H1 (cell line): ENCODE measurements at regions not wholly inside any gene's neighbourhood (a gene's known extent, or its start where the extent isn't known, plus 50 kb on each side); places are given as distances from the start of the nearest gene placed in this dataset.

ENCODE experiments used
- EGR1 ChIP-seq: IDR thresholded peaks from 2 replicates; pipeline ENCODE4 v1.6.1; 2011; ENCODE audit warnings: low read depth, low read length, borderline replicate concordance
- EP300 ChIP-seq, 2 experiments: IDR thresholded peaks; 1 replicate in 1 of 2; 2 replicates in 1 of 2; pipeline ENCODE4 v1.6.1; 2011 to 2012; ENCODE audit warnings: low read depth in 2 of 2, low read length in 2 of 2, mild to moderate bottlenecking in 2 of 2, borderline replicate concordance in 1 of 2, inconsistent platforms in 1 of 2, moderate library complexity in 1 of 2
- RFX5 ChIP-seq: IDR thresholded peaks from 2 replicates; pipeline ENCODE4 v1.6.1; 2011; ENCODE audit warnings: low read depth, low read length, improper control_type of control experiment, borderline replicate concordance
- SIN3A ChIP-seq, 2 experiments: IDR thresholded peaks in 1 of 2; conservative IDR thresholded peaks in 1 of 2; 2 replicates each; pipeline ENCODE4 v1.6.1; 2011 to 2012; ENCODE audit warnings: low read length in 2 of 2, improper control_type of control experiment in 1 of 2, low read depth in 1 of 2, mild to moderate bottlenecking in 1 of 2
- SP1 ChIP-seq: IDR thresholded peaks from 2 replicates; pipeline ENCODE4 v1.6.1; 2011; ENCODE audit warnings: low read depth, low read length
- USF2 ChIP-seq: IDR thresholded peaks from 2 replicates; pipeline ENCODE4 v1.6.1; 2011; ENCODE audit warnings: low read length, improper control_type of control experiment

DNA sequence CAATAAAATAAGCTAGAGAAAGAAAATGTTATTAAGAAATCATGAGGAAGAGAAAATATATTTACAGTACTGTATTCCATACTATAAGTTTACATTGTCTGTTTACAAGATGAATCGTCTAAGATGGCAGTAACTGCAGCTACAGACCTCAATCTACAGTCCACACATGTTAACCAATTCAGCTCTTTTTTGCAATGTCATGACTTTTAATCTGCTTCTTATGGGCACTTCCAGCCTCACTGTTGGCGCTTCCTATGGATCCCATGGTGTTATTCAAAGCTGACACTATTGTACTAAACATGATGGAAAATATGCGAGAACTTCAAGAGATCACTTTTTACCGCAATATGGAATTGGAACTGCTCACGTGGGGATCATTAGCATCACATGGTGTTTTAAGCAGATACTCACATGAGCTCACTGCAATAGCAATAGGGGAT is 451.5 kb upstream of the CITED2 start (continued):
- TF ChIP-seq USF2 (no peak), RFX5 (no peak), EP300 (IDR thresholded peaks at IDR 0.05; ENCODE audit: borderline replicate concordance in 1 of 2, low read depth in 2 of 2, low read length in 2 of 2) (no peak), EGR1 (no peak), SP1 (no peak), SIN3A (conservative IDR thresholded peaks at IDR 0.05 in 1 of 2, IDR thresholded peaks at IDR 0.05 in 1 of 2; ENCODE audit: low read depth in 1 of 2, low read length in 2 of 2) (no peak)
